ENCODE measurements at regions not wholly inside any gene's neighbourhood (a gene's known extent, or its start where the extent isn't known, plus 50 kb on each side); places are given as distances from the start of the nearest gene placed in this dataset.
"Not testable (repeated sequence)": the region's sequence is repeated elsewhere in the genome, so short reads cannot be mapped to it uniquely, and the experiment has no call there.

- DNase-seq; H3K4me1 ChIP-seq (ENCODE audit: control insufficient read depth, insufficient read depth, low read length); H3K9me3 ChIP-seq (replicated peaks; ENCODE audit: control insufficient read depth, low read depth, low read length); H3K4me3 ChIP-seq (ENCODE audit: low read length); H3K36me3 ChIP-seq (ENCODE audit: control insufficient read depth, insufficient read depth, low read length); H3K27ac ChIP-seq (ENCODE audit: low read length): not testable (repeated sequence)
- 67% methylated on average over 1 of the region's 12 CpGs for WGBS (ENCODE audit: insufficient coverage)
- peaks cover 18% of the 10 kb centered on the region for H3K27me3 ChIP-seq (ENCODE audit: control insufficient read depth, insufficient read depth, low read length)
These were observed 154.9 kb upstream of the IQSEC1 start for GRCh38 chr3:13228169-13228568.

GRCh38 chr3:13227315-13228165 lies 154.3 kb upstream of the IQSEC1 start:
- DNase-seq = no peak
- WGBS (ENCODE audit: insufficient coverage) = 79% methylated on average over 14 of the region's 23 CpGs
- H3K9me3 ChIP-seq (replicated peaks; ENCODE audit: control insufficient read depth, low read depth, low read length) = no peaks in the 10 kb centered on the region
- H3K36me3 ChIP-seq (ENCODE audit: control insufficient read depth, insufficient read depth, low read length) = no peaks in the 10 kb centered on the region
- no peak overlapping the region for H3K4me3 ChIP-seq (ENCODE audit: low read length)
- H3K27ac ChIP-seq (ENCODE audit: low read length) = no peak overlapping the region
- H3K27me3 ChIP-seq (ENCODE audit: control insufficient read depth, insufficient read depth, low read length) = peaks cover 14% of the 10 kb centered on the region
- H3K4me1 ChIP-seq (ENCODE audit: control insufficient read depth, insufficient read depth, low read length) = peaks cover 4% of the 10 kb centered on the region

DNA sequence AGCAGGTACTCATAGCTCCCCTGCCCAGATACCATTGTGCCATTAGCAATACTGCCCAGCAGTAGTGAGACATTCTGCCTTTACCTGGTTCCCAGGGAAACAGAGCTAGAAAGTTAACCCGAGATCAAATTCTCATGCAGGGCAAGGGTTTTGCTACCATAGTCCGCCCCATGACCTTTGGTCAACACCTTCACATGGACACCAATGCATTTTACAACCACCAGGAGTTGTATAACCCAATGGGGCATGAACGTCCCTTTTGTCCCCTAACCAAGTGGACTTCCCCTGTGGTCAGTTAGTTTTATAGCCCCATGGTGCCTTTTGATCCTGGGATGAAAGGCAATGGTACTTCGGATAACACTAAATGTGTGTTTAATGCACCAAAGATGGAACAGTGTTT lies 151.7 kb upstream of the IQSEC1 start:
- Histone ChIP-seq H3K36me3 (ENCODE audit: control insufficient read depth, insufficient read depth, low read length) (no peaks in the 10 kb centered on the region), H3K9me3 (replicated peaks; ENCODE audit: control insufficient read depth, low read depth, low read length) (no peaks in the 10 kb centered on the region), H3K4me1 (ENCODE audit: control insufficient read depth, insufficient read depth, low read length) (no peaks in the 10 kb centered on the region), H3K27me3 (ENCODE audit: control insufficient read depth, insufficient read depth, low read length) (peaks cover 2% of the 10 kb centered on the region), H3K4me3 (ENCODE audit: low read length) (no peak overlapping the region), H3K27ac (ENCODE audit: low read length) (no peak overlapping the region)
- no peak for DNase-seq
- 40% methylated on average over 3 of the region's 4 CpGs for WGBS (ENCODE audit: insufficient coverage)

DNA sequence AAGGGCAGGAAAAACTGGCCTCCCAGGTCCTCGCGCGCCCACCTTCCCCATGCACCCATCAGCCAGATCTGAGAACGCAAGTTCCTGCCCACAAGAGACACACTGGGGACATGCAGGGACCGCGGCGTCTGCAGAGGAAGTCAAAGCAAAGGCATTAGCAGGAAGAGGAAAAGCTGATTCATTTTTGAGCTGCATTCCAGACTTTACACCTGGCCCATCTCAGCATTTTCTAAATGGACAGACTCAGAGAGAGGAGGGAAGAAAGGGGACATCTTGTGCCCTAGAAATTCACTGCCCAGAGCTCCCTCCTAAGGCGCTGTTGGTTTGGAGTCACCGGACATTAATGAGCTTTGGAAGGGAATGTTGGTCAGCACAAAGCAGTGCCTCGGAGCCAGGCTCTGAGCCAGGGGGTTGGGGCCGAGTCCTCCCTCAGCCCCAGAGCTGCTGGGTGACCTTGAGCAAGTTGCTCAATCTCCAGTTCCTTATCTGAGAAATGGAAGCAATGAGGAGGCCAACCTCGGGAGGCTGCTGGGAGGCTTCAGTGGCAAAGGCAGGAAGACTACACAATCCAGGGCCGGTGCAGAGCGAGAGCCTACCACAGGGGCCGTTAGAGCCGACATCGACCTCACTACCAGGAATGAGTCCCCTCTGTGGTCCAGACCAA lies 150.5 kb upstream of the IQSEC1 start:
- 52% methylated on average over 11 of the region's 17 CpGs for WGBS (ENCODE audit: insufficient coverage)
- no peaks in the 10 kb centered on the region for H3K4me1 ChIP-seq (ENCODE audit: control insufficient read depth, insufficient read depth, low read length)
- H3K36me3 ChIP-seq (ENCODE audit: control insufficient read depth, insufficient read depth, low read length) = no peaks in the 10 kb centered on the region
- H3K9me3 ChIP-seq (replicated peaks; ENCODE audit: control insufficient read depth, low read depth, low read length) = no peaks in the 10 kb centered on the region
- no peaks in the 10 kb centered on the region for H3K27me3 ChIP-seq (ENCODE audit: control insufficient read depth, insufficient read depth, low read length)
- DNase-seq = no peak
- no peak overlapping the region for H3K4me3 ChIP-seq (ENCODE audit: low read length)
- H3K27ac ChIP-seq (ENCODE audit: low read length) = no peak overlapping the region

DNA sequence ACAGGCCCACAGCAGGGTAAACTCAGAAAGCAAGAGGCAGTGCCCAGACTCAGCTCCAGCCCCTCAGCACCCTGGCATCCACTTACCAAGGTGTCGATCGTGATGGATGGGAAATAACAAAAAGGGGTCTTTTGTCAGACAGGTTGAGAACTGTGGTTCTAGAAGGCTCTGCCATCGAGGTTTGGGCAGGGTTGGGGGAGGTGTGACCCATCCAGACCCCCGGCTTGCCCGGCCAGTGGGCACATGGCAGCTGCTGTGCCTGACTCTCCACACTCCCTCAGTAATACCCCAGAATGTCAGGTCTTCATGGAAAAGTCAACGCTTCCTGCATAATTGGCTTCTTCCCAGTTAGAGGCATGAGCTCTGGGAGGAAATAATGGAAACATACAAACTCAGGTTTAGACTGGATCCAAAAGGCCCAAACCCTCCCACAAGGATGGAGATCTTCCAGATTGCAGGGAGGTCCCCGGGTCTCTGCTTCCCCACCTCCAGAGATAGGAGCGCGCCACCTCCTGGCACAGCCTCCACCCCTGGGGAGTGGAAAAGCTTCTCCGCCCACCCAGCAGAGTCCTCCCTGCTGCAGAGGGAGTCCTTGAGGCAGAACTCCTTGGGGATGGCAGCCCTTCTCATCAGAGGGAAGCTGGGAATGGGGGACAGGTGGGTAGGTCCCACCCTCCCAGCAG lies 149.8 kb upstream of the IQSEC1 start:
- no peak for DNase-seq
- no peaks in the 10 kb centered on the region for H3K27me3 ChIP-seq (ENCODE audit: control insufficient read depth, insufficient read depth, low read length)
- H3K9me3 ChIP-seq (replicated peaks; ENCODE audit: control insufficient read depth, low read depth, low read length) = no peaks in the 10 kb centered on the region
- 96% methylated on average over 3 of the region's 10 CpGs for WGBS (ENCODE audit: insufficient coverage)
- H3K36me3 ChIP-seq (ENCODE audit: control insufficient read depth, insufficient read depth, low read length) = no peaks in the 10 kb centered on the region
- no peaks in the 10 kb centered on the region for H3K4me1 ChIP-seq (ENCODE audit: control insufficient read depth, insufficient read depth, low read length)
- no peak overlapping the region for H3K27ac ChIP-seq (ENCODE audit: low read length)
- no peak overlapping the region for H3K4me3 ChIP-seq (ENCODE audit: low read length)

GRCh38 chr3:13222131-13222530 lies 148.9 kb upstream of the IQSEC1 start:
- no peaks in the 10 kb centered on the region for H3K4me1 ChIP-seq (ENCODE audit: control insufficient read depth, insufficient read depth, low read length)
- WGBS (ENCODE audit: insufficient coverage) = 50% methylated on average over 3 of the region's 9 CpGs
- H3K27me3 ChIP-seq (ENCODE audit: control insufficient read depth, insufficient read depth, low read length) = no peaks in the 10 kb centered on the region
- no peak overlapping the region for H3K27ac ChIP-seq (ENCODE audit: low read length)
- no peak for DNase-seq
- H3K4me3 ChIP-seq (ENCODE audit: low read length) = no peak overlapping the region
- H3K9me3 ChIP-seq (replicated peaks; ENCODE audit: control insufficient read depth, low read depth, low read length) = no peaks in the 10 kb centered on the region
- H3K36me3 ChIP-seq (ENCODE audit: control insufficient read depth, insufficient read depth, low read length) = no peaks in the 10 kb centered on the region

DNA sequence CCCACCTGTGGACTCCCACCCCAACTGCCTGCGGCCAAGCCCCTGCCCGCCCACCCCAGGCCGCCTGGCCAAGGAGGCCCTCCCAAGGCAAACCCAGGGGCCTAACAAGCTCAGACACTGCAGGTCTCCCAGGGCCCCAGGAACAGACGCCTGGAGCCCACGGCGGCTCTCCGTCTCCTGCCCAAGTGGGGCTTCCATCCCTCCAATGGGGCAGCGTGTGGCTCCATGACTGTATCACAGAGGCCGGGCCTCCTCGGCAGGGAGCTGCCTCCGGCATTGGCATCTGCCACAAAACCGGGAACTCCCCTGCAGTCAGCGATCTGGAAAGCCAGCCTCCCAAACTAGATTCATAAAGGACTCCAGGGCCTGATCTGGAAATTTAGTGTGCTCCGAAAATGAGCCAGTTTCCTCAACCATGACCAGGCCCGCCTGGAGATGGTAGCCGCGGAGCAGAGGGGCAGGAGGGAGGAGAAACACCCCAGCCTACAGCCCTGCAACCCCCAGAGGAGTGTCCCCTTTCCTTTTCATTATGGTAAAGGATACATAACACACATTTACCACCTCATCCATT lies 148.3 kb upstream of the IQSEC1 start:
- H3K4me1 ChIP-seq (ENCODE audit: control insufficient read depth, insufficient read depth, low read length) = no peaks in the 10 kb centered on the region
- 82% methylated on average over 11 of the region's 17 CpGs for WGBS (ENCODE audit: insufficient coverage)
- no peak for DNase-seq
- H3K9me3 ChIP-seq (replicated peaks; ENCODE audit: control insufficient read depth, low read depth, low read length) = no peaks in the 10 kb centered on the region
- no peaks in the 10 kb centered on the region for H3K27me3 ChIP-seq (ENCODE audit: control insufficient read depth, insufficient read depth, low read length)
- H3K4me3 ChIP-seq (ENCODE audit: low read length) = no peak overlapping the region
- no peak overlapping the region for H3K27ac ChIP-seq (ENCODE audit: low read length)
- no peaks in the 10 kb centered on the region for H3K36me3 ChIP-seq (ENCODE audit: control insufficient read depth, insufficient read depth, low read length)

DNA sequence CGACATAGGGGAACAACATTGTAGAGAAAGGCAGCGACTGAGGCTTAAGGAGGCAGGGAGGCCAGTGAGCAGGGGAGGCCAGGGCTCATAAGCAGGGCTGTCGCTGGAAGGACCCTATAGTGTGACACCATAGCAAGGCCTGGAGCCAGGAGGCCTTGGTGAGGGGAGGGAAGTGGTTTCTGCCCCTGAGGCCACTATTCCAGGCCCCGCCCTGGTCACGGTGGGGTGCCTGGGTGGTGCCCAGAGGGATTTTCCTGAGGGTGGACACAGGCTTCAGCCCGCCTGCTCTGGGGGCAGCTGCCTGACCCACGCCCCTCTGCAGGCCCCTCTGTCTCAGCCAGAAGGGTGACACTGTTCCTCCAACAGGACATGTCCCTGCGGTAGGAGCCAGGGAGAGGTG lies 147.8 kb upstream of the IQSEC1 start:
- 72% methylated on average over 6 of the region's 8 CpGs for WGBS (ENCODE audit: insufficient coverage)
- DNase-seq = no peak
- Histone ChIP-seq H3K4me3 (ENCODE audit: low read length) (no peak overlapping the region), H3K27me3 (ENCODE audit: control insufficient read depth, insufficient read depth, low read length) (no peaks in the 10 kb centered on the region), H3K27ac (ENCODE audit: low read length) (no peak overlapping the region), H3K4me1 (ENCODE audit: control insufficient read depth, insufficient read depth, low read length) (no peaks in the 10 kb centered on the region), H3K9me3 (replicated peaks; ENCODE audit: control insufficient read depth, low read depth, low read length) (no peaks in the 10 kb centered on the region), H3K36me3 (ENCODE audit: control insufficient read depth, insufficient read depth, low read length) (no peaks in the 10 kb centered on the region)

- no peak overlapping the region for H3K27ac ChIP-seq (ENCODE audit: low read length)
- no peak for DNase-seq
These were observed 146.7 kb upstream of the IQSEC1 start for GRCh38 chr3:13219902-13220296.

More at GRCh38 chr3:13219902-13220296, 146.7 kb upstream of the IQSEC1 start:
- H3K27me3 ChIP-seq (ENCODE audit: control insufficient read depth, insufficient read depth, low read length) = peaks cover 2% of the 10 kb centered on the region
- H3K4me3 ChIP-seq (ENCODE audit: low read length) = no peak overlapping the region
- H3K4me1 ChIP-seq (ENCODE audit: control insufficient read depth, insufficient read depth, low read length) = no peaks in the 10 kb centered on the region
- H3K36me3 ChIP-seq (ENCODE audit: control insufficient read depth, insufficient read depth, low read length) = no peaks in the 10 kb centered on the region
- no peaks in the 10 kb centered on the region for H3K9me3 ChIP-seq (replicated peaks; ENCODE audit: control insufficient read depth, low read depth, low read length)
- 72% methylated on average over 8 of the region's 10 CpGs for WGBS (ENCODE audit: insufficient coverage)

All from muscle of leg (tissue), 3 donors.